ENCODE measurements at regions not wholly inside any gene's neighbourhood (a gene's known extent, or its start where the extent isn't known, plus 50 kb on each side); places are given as distances from the start of the nearest gene placed in this dataset.
"Not testable (repeated sequence)": the region's sequence is repeated elsewhere in the genome, so short reads cannot be mapped to it uniquely, and the experiment has no call there.

DNA sequence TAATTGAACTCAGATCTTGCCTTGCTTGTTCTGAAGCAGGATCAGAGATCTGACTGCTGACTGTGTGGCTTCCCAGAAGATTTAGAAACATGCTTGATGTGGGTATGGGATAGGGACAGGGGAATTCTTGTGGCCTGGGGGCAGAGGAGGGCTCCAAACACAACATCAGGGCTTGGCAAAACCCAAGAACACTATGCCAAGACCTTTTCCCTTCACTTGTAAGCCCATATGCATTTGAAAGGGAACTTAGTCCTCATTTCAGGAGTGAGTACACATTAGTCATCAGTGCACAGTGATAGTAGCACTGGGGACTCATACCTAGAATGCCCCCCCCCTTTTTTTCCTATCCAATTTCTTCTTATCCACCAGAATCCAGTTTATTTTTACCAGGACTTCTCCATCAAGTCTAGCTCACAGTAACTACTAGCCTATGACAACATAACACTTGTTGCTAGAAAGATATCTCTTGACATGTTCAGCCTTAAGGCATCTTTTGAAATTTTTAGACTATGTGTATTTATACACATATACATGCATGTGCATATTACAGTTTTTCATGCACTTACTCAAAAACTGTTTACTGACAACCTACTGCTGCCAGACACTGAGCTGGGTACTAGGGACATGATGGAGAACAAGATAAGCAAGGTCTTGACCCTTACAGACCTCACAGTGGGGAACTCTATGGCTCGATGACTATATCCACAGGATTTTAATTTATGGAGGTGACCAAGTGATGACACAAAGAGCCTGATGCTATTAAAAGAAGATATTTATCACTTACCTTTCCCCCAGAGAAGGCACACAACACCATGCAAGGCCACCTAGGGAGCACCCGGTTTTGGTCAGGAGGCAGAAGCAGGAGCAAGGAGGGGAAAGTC is 158.3 kb upstream of the MAP3K1 start:
- no peak for DNase-seq

DNA sequence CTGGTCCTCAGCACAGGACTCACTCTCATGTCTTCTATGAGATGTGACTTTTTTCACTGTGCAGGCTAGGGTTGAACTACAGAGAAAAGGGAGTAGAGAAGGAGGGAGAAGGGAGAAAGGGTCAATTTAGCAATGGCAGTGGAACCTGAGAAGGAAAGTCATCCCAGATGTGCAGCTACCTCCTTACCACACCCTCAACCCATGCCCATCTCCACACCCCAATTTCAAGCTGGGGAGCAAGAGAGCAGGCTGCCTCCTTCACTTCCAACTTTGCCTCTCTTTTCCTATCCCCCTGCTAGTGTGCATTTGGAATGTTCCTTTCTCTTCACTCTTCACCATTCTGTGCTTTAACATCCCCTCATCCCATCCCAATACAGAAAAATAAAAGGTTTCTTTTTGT is 163.5 kb upstream of the MAP3K1 start:
- no peak for DNase-seq

DNA sequence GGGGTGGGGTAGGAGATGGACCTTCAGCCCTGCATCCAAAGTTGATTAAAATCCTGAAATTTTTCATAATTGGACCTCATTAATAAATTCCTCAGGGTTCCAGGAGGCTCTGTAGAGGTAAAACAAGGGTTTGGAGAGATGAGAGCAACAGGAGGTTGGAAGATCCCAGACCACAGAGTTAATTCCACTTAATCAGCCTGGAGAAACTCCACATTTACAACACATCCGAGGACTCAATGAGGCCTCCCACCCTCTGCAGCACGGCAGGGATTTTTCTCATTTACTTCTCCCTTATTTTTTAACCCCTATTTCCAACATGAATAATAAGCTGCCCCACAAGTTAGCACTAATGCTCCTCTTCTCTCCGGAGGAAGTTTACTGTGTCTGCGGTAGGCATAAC is 165.0 kb upstream of the MAP3K1 start:
- no peak for DNase-seq

DNA sequence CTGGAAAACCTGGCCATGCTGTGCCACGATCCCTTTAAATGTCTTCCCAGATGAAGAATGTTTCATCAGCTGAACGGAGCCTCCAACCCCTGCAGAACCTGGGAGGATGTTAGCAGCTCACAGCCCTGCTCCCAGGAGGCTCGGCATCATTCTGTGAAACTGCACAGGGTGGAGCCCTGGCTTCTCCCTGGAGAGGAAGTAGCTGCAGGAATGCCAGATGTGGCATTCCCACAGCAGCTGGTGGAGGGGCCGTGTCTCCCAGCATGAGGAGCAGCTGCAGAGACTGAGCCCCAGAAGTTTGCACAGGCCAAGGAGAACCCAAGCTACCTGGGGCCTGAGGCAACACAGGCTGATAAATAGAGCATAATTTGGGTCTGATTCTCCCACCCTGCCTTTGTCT is 165.8 kb upstream of the MAP3K1 start:
- no peak for DNase-seq

DNA sequence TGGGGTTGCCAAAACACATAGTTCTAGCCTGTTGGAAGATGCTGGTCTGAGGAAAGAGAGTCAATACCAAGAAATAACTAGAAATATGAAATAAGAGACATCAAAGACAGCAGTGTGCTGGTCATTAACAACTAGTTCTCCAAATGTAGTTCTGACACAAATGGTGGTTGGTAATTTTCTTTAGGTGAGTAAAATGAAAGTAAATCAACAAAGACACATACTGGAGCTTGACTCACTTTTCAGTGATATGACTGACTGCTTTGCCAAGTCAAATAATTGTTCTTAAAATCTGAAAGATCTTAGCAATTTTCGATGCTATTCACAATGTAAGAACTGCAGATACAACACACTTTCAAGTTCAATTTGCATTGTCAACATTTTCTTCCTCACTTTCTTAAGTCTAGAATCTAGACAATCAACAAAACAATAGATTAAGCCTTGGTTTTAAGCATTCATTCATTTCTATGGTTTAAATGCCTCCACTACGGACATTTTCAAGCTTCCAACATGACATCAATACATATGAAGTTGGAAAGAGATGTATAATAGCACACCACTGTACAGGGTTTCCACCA is 166.8 kb upstream of the MAP3K1 start:
- DNase-seq: no peak

DNA sequence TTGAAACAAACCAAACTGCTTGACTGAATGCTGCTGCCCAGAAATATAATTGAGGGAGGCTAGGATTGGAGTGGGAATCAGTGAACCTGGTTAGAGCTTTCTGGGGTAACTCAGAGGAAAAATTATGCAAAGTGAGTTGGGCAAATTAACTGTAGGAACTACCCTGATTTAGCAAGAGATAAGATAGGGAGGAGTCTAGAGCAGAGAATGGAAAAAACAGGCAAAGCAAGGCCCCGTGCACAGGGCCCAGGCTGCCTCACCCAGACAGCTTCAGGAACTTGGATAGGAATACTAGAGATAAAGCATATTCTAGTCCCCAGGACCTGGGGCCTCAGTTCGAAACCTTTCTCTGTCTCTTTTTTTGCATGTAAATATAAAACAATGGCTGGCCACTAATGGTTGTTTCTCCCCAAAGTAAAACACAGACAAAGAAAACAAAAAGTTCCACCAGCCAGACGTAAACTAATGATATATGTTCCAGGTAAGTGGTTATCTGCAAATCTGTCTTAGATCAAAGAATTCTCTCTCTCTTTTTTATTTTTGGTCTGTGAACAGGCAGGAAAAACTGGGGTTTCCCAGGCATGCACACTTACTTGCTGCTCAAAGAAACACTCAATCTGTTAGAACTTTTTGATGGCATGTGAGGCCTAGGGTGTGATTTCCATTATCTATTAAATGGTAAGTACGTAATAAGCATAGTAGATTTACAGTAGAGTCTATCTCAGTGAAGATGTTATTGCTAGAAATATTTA is 168.1 kb upstream of the MAP3K1 start:
- no peak for DNase-seq

DNA sequence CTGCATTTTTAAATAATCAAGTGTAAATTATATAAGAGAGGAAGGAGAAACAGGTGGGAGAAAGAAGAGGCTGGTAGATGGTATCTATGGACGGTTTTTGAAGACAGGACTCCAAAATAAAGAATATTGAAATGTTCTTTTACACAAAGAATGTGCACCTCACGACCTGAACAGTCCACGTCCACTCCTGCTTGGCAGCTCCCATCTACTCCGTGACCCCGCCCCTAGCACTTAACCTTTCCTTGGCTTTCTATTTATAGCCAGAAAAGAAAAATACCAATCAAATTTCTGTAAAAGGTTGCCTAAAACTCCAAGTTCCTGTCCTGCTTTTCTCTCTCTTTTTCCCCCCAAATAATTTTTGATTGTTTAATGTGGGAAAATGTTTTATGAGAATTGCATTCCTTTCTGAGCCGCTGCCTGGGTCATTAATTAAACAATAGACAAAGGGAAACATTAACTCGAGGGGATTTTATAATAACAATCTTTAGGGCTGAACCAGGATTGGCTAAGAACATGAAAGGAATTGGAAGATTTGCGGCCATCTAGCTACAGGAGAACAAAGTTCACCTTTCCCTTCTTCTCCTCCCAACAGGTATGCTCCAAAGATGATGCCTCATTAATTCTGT is 173.6 kb upstream of the MAP3K1 start:
- DNase-seq: no peak

DNA sequence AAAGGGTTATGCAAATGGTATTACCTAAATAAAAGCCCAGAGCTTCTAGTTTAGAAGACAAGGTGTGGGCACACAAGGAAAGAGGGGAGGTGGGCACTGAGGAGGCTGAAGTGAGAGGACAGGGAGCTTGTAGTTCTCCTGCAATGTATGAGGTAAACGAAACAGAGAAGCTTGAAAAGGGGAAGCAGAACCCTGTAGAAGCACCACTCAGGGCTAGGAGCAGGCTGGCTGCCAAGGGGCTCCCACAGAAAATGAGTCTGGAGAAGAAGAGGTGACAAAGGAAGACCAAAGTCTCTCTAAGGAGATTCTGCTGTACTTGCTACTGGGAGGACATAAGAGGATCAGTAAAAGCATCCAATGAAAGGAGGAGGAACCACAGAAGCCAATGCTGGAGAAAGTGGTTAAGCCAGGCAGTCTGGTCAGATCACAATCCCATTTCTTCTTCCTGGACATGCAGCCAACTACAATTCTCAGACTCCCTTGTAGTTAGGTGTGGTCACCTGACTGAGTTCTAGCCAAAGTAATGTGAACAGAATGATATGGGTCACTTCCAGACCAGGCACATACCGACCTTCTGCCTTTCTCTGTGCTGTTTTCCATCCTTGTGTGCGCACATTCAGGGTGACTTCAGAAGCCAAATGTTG is 174.5 kb upstream of the MAP3K1 start:
- DNase-seq: peak; percentile 59

DNA sequence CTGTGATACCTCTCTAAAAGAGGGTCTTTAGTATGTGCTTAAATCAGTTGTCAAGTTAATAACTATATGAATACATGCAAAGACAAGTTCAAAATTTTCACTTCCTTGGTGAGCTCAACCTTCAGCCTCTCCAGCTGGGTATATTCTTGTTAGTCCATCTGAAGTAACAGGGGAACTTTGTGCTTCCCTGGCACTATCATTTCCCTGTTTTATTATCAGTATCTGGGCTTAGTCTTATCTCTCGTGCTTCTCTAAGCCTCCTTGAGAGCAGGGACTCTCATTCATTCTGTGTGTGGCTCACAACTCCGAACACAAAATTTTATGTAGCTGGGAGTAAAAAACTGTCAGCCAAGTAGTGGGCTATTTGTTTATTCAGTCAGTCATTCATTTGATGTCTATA is 175.9 kb upstream of the MAP3K1 start:
- DNase-seq: no peak

DNA sequence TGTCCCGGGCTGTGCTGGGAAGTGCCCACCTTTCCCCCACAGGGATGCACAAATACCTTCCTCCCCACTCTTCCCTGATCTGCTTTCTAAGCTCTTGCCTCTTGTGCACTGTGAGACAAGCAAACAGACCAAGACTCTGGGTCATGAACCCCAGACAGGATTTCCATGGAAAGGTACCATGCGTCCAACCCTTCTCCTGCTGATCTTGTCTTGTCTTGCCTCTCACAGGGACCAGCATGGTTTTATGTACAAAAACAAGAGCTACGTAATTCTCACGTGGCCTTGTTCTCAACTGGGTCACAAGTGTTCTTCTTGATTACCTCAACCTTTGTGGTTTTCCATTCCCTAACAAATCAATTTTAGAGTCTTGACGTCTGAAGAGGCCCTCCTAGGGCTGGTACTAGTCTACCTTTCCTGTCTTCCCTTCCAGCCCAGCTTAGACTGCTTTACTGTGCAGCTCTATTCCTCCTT is 176.5 kb upstream of the MAP3K1 start:
- DNase-seq: peak; percentile 66

DNA sequence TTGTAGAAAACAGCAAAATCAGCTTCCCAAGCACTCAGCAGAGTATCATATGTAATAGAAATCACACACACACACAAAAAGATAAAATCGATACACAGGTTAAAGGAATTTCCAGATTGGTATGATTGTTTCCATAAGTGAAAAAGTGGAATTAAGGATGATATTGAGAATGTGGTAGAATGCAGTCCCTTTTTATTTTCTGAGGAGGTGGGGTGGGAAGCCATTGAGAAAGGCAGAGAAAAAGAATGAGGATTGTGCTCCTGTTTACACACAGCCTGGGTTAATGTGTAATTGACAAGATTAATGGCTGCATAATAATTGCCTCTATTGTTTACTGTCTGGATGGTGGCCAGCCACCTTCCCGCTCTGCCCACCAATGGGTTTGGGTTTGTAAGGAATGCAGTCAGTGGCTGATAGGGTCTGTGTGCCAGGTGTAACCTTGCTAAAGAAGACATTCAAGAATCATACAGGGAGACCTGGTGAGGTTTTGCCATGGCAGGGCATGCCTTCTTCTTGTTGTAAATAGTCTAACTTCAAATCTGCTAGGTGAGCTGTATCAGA is 177.2 kb upstream of the MAP3K1 start:
- peak; percentile 79 for DNase-seq

DNA sequence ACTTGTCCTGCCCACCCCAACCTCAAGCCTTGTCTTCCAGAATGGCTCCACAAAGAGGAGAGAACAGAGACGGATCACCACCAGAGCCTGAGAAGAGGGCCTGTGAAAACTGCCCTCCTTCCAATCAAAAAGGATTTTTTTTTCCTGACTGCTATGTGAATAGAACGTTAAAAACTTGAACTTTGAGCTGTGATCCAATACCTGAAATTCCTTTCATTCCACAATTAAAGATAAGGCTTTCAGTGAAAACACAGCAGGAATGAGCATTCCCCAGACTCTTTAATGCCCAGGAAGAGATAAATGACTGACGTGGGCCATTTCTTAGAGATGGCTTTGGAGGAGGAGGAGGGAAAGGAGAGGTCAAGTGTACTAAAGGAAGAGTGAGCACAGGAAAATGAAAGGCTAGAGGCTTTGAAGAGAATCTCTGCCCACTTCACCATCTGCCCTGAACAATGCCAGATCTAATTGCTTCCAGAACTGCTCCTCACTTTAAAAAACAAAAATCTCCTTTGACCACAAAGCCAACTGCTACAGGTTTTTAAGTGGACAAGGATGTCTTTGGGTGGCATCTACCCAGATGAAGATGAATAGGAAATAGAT is 177.9 kb upstream of the MAP3K1 start:
- DNase-seq: peak; percentile 38

DNA sequence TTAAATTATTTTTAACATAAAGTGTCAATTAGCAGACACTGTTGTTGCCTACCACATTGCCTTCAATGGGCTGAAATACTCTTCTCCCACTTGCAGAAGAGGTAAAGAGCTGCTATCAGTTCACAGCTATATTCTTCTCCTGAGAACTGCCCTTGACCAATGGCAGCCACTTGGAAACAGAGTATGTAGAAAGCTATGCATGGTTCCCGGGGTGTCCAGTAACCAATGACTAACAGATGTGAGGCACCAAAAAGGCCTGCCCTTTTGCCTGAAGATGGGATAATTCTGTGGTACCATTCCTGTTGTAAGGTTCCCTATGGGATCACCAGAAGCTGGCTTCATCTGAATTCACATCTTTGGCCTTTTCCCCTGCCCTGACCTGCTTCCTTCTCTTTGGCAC is 181.4 kb upstream of the MAP3K1 start:
- no peak for DNase-seq

DNA sequence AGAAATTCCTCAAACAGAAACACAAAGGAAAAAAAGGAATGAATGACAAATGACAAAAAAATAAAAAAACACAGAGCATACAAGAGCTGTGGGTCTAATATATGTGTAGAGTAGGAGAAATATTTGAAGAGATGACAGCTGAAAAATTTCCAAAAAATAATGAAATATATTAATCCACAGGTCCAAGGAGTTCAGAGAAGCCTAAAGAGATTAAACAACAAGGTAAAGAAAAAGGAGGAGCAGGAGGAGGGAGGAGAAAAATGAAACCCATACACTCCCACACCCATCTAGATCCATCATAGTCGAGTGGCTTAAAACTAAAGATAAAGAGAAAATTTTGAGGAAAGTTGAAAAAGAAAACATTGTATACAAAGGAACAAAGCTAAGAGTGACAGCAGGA is 182.4 kb upstream of the MAP3K1 start:
- DNase-seq: no peak

DNA sequence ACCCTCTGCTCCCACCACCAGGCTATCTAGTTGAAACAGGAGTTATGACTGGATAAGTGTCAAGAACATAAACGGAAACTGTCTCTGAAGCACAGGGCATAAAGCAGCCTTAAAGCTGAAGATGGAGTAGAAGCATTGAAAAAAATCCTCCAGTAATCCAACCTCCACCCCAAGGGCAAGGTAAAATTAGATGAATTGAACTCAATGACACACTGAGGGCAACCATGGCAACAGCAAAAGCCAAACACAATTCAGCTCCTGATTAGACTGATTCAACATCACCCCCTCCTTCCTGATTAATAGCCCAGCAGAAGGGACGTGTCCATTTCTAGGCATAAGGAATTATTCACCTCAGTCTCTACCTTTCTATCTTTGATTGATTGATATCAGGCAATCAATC is 183.2 kb upstream of the MAP3K1 start:
- DNase-seq: peak; percentile 28

DNA sequence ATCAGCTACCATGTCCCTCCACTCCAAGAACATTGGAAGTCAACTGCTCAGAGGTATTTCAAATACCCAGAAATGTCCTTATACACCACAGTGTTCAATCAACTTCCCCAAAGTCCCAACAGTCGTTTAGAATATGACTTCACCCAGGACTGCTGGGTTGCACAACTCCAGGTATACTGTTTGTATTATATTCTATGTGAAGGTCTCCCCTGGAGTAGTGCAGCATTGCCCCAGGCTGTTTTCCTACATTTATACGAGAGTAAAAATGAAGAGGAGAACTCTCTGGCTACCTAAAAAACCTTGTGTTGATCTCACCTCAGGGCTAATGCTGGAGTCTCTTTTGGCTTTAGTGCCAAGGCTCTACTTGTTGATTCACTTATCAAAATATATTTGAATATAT is 183.6 kb upstream of the MAP3K1 start:
- no peak for DNase-seq

DNA sequence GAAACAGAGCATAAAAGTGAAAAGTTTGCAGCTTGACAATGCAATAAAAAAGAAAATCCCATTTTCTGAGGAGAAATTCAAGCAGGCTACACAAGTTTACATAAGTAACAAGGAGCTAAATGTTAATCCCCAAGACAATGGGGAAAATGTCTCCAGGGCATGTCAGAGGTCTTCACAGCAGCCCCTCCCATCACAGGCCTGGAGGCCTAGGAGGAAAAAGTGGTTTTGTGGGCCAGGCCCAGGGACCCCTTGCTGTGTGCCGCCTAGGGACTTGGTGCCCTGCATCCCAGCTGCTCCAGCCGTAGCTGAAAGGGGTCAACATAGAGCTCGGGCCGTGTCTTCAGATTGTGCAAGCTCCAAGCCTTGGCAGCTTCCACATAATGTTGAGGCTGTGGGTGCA is 186.7 kb upstream of the MAP3K1 start:
- DNase-seq: not testable (repeated sequence)

DNA sequence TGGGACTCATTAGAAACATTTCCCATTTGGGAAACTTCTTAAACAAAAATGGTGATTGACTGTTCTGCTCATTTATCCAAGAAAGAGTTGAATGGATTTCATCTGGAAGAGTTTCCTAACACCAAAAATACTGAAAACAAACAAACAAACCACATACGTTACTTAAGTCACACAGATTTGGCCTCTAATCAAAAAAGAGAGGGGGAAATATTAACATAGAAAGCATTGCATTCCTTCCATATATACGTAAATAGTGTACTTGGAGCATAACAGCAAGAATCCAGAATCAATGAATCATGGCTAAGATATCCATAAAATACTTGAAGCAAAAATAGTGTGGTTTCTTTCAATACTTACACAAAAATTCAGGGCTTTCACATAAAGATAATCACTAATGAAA is 189.8 kb upstream of the MAP3K1 start:
- no peak for DNase-seq

DNA sequence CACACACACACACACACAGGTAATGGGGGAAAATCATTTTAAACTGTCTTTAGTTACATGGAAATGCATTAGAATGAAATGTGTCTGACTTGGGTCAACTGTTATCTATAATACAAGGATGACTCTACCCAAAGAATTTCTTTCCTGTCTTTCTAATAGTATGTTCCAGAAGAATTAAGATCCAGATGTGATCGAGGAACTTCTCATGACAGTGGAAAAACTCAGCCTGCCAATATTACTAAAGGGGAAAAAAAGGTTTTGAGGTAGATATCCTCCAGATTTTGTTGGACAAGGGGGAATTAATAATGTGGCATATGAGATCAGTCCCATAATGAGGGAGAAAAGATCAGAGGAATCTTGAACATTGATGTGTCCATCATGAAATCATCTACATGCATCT is 190.6 kb upstream of the MAP3K1 start:
- DNase-seq: no peak

DNA sequence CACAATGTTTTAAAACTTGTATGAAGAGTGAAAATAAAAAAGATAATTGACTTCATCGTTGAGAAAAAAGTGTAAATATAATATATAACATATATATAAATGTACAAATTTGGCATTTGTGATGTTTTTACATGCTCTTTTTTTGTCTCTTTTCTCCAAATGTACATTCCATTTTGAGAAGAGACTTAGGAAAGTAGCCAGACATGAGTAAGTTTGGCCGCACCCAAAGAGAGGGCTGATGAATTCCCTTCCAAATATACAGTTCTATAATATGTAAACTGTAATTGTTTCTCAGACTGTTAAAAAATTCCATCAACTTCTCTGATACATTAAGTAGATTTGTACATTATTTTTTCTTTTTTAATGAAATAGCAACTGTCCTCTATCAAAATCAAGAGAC is 193.2 kb upstream of the MAP3K1 start:
- no peak for DNase-seq

DNA sequence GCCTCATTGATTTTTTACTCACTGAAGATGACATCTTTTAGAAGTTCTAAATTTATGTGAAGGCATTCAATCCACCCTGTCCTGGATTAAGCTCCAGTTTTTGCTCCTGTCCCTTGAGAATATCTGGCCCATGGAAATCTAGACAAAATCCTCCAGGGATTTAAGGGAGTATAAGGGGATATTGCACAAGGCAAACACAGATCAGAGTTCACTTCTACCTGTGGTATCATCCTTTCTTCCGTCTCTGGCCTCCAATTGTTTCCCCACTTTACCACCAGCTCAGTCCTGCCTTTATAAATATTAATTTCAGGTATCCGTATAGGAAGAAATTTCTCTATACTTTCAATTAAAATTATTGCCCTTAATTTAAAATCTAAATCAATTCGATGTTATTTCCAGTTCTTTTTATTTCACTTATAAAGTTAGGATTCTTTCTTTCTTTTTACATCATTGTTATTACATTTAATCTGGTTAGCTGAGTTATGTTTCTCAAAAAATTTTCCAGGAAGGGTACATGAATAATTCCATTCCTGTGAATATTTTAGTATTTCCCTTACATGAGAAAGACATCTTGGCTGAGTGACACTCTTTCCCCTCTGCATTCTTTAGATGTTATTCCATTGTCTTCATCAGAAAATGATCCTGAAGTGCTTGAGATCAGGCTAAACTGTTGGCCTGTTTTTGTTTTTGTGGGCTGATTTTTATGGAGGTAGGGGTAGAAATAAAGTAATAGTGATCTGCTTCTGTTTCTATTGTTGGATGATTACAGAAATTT is 194.3 kb upstream of the MAP3K1 start:
- DNase-seq: no peak
